ENCODE measurements at regions not wholly inside any gene's neighbourhood (a gene's known extent, or its start where the extent isn't known, plus 50 kb on each side); places are given as distances from the start of the nearest gene placed in this dataset.

- TF ChIP-seq GATA2 (IDR thresholded peaks at IDR 0.05; ENCODE audit: low read depth, low read length) (no peak), GATA3 (IDR thresholded peaks at IDR 0.05; ENCODE audit: low read depth, low read length) (no peak)
These were observed 466.3 kb downstream of the PCDH17 start for GRCh38 chr13:58097831-58098230.

Measured in SH-SY5Y (cell line).